ENCODE measurements at regions not wholly inside any gene's neighbourhood (a gene's known extent, or its start where the extent isn't known, plus 50 kb on each side); places are given as distances from the start of the nearest gene placed in this dataset.

DNA sequence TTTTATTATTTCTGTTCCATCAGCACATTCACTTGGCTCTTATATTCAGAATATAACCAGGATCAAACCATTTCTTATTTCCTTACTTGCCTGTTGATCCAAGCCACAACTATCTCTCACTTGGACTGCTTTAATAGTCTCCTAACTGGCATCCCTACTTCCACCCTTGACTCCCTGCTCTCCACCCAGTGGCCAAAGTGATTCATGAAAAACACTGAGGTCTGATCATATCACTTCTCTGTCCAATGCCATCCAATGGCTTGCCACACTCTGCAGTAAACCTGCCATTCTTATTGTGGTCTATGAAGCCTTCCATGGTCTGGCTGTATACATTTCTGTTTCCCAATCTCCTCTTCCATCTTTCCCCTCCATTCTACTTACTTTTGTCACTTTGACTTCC is 576.1 kb downstream of the PDCD6IP start:
- peaks cover 3% of the 10 kb centered on the region for H3K36me3 Mint-ChIP-seq (ENCODE audit: low read depth)
- DNase-seq (ENCODE audit: low spot score), result no peak
- TF ChIP-seq, protein P1, sequence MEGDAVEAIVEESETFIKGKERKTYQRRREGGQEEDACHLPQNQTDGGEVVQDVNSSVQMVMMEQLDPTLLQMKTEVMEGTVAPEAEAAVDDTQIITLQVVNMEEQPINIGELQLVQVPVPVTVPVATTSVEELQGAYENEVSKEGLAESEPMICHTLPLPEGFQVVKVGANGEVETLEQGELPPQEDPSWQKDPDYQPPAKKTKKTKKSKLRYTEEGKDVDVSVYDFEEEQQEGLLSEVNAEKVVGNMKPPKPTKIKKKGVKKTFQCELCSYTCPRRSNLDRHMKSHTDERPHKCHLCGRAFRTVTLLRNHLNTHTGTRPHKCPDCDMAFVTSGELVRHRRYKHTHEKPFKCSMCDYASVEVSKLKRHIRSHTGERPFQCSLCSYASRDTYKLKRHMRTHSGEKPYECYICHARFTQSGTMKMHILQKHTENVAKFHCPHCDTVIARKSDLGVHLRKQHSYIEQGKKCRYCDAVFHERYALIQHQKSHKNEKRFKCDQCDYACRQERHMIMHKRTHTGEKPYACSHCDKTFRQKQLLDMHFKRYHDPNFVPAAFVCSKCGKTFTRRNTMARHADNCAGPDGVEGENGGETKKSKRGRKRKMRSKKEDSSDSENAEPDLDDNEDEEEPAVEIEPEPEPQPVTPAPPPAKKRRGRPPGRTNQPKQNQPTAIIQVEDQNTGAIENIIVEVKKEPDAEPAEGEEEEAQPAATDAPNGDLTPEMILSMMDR (IDR thresholded peaks at IDR 0.05), result no peak
- H3K4me1 Mint-ChIP-seq (ENCODE audit: low read depth), result no peaks in the 10 kb centered on the region
- H3K27ac Mint-ChIP-seq (ENCODE audit: unreplicated experiment), result no peak overlapping the region
- peaks cover 4% of the 10 kb centered on the region for H3K27me3 Mint-ChIP-seq (ENCODE audit: low read depth)
- peaks cover 3% of the 10 kb centered on the region for H3K9me3 Mint-ChIP-seq (ENCODE audit: low read depth)
- no peak overlapping the region for H3K4me3 Mint-ChIP-seq (ENCODE audit: unreplicated experiment)

DNA sequence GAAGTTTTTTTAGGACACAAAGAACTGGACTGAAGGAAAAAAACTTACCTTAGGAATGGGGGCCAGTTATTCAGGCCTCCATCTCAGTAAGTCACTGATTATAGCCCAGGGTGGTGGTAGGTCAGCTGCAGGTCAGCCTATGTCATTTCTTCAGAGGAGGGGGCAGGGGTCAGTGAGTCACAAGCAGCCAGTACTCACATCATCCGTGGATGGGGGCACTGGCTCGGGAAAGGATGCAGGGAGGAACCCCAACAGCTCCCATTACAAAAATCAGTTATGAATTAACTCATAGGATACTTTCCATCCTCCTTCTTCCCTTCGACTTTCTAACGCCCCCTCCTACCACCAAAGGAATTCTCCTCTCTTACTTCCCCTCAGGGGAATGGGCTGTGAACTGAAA is 578.3 kb downstream of the PDCD6IP start:
- no peaks in the 10 kb centered on the region for H3K9me3 Mint-ChIP-seq (ENCODE audit: low read depth)
- no peak overlapping the region for H3K27ac Mint-ChIP-seq (ENCODE audit: unreplicated experiment)
- H3K27me3 Mint-ChIP-seq (ENCODE audit: low read depth), result peaks cover 5% of the 10 kb centered on the region
- H3K36me3 Mint-ChIP-seq (ENCODE audit: low read depth), result no peaks in the 10 kb centered on the region
- TF ChIP-seq, protein P1 (IDR thresholded peaks at IDR 0.05), result no peak
- DNase-seq (ENCODE audit: low spot score), result no peak
- H3K4me3 Mint-ChIP-seq (ENCODE audit: unreplicated experiment), result no peak overlapping the region
- H3K4me1 Mint-ChIP-seq (ENCODE audit: low read depth), result no peaks in the 10 kb centered on the region

DNA sequence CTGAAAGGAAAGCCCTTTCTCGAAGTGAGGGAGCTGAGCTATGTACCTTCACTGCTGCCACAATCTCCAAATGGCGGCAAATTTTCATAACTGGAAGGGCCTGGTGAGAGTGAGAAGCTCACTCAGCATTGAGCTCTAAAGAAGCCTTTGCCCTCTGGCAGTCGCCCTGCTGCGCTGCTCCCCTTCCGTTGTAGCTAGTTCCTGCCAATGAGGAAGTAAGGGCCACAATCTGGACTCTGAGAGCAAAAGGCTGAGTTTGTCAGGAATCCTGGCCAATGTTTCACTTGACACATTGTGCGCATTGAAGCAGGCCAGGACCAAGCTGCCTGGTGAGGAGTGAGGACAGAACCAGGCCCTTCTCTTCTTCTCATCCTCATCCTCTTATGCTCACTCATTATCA is 579.5 kb downstream of the PDCD6IP start:
- H3K27ac Mint-ChIP-seq (ENCODE audit: unreplicated experiment), result no peak overlapping the region
- H3K27me3 Mint-ChIP-seq (ENCODE audit: low read depth), result peaks cover 10% of the 10 kb centered on the region
- H3K4me1 Mint-ChIP-seq (ENCODE audit: low read depth), result no peaks in the 10 kb centered on the region
- H3K4me3 Mint-ChIP-seq (ENCODE audit: unreplicated experiment), result no peak overlapping the region
- H3K9me3 Mint-ChIP-seq (ENCODE audit: low read depth), result no peaks in the 10 kb centered on the region
- TF ChIP-seq, protein P1 (IDR thresholded peaks at IDR 0.05), result no peak
- H3K36me3 Mint-ChIP-seq (ENCODE audit: low read depth), result no peaks in the 10 kb centered on the region
- no peak for DNase-seq (ENCODE audit: low spot score)

DNA sequence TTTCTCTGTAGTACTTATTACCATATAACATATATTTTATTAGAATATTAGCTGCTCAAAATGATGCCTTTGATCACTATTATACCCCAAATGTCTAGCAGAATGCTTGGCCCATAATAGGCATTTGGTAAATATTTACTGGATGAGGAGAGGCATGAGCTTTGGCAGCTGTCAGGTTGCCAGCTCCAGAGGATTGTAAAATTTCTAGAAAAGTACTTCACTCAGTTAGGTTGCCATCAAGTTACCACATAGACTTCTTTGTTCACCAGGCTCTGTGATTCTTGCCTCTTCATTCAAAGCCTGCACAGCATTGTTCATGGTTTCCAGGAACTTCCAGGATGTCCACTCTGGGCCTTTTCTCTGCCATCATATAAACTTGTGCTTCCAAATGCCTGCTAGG is 582.8 kb downstream of the PDCD6IP start:
- H3K4me1 Mint-ChIP-seq (ENCODE audit: low read depth), result no peaks in the 10 kb centered on the region
- H3K9me3 Mint-ChIP-seq (ENCODE audit: low read depth), result peaks cover 3% of the 10 kb centered on the region
- H3K36me3 Mint-ChIP-seq (ENCODE audit: low read depth), result no peaks in the 10 kb centered on the region
- H3K27me3 Mint-ChIP-seq (ENCODE audit: low read depth), result peaks cover 8% of the 10 kb centered on the region
- H3K27ac Mint-ChIP-seq (ENCODE audit: unreplicated experiment), result no peak overlapping the region
- H3K4me3 Mint-ChIP-seq (ENCODE audit: unreplicated experiment), result no peak overlapping the region
- no peak for DNase-seq (ENCODE audit: low spot score)
- TF ChIP-seq, protein P1 (IDR thresholded peaks at IDR 0.05), result no peak

DNA sequence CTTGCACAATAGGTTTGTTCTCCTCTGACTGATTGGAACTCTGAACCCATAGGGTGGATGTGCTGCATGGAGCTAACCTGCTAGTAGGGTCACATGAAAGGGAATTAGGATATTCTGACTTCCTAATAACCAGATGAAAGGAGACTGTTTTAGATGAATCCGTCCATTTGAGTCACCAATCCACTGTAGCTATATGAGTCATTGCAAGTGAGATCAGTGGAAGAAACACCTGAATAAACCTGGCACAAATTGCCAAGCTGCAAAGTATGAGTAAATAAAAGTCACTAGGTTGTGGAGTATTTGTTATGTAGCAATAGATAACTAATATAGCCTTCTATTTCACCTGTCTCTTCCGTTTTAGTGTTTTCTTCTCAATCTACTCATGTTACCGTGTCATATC is 584.4 kb downstream of the PDCD6IP start:
- TF ChIP-seq, protein P1 (IDR thresholded peaks at IDR 0.05), result no peak
- Mint-ChIP-seq H3K36me3 (ENCODE audit: low read depth) (no peaks in the 10 kb centered on the region), H3K9me3 (ENCODE audit: low read depth) (peaks cover 3% of the 10 kb centered on the region), H3K4me3 (ENCODE audit: unreplicated experiment) (no peak overlapping the region), H3K4me1 (ENCODE audit: low read depth) (peaks cover 7% of the 10 kb centered on the region), H3K27me3 (ENCODE audit: low read depth) (peaks cover 8% of the 10 kb centered on the region), H3K27ac (ENCODE audit: unreplicated experiment) (no peak overlapping the region)
- no peak for DNase-seq (ENCODE audit: low spot score)
